ENCODE measurements at regions not wholly inside any gene's neighbourhood (a gene's known extent, or its start where the extent isn't known, plus 50 kb on each side); places are given as distances from the start of the nearest gene placed in this dataset.

DNA sequence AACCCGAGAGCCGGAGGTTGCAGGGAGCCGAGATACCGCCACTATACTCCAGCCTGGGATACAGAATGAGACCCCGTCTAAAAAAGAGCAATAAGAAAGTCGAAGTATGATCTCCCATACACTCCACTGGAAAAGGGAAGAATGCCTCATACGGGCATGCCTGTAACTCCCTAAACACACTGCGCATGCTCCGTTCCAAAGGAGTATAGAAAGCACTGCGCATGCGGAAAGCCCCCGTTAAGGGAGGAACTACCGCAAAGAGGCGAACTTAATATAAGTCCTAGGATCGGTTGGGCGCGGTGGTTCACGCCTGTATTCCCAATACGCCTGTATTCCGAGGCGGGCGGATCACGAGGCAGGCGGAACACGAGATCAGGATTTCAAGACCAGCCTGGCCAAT, 313.1 kb upstream of the ERCC4 start:
- TF ChIP-seq, protein P1, sequence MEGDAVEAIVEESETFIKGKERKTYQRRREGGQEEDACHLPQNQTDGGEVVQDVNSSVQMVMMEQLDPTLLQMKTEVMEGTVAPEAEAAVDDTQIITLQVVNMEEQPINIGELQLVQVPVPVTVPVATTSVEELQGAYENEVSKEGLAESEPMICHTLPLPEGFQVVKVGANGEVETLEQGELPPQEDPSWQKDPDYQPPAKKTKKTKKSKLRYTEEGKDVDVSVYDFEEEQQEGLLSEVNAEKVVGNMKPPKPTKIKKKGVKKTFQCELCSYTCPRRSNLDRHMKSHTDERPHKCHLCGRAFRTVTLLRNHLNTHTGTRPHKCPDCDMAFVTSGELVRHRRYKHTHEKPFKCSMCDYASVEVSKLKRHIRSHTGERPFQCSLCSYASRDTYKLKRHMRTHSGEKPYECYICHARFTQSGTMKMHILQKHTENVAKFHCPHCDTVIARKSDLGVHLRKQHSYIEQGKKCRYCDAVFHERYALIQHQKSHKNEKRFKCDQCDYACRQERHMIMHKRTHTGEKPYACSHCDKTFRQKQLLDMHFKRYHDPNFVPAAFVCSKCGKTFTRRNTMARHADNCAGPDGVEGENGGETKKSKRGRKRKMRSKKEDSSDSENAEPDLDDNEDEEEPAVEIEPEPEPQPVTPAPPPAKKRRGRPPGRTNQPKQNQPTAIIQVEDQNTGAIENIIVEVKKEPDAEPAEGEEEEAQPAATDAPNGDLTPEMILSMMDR (IDR thresholded peaks at IDR 0.05; ENCODE audit: borderline replicate concordance, extremely low read depth, low read length, poor library complexity, severe bottlenecking) = no peak
- no peak for TF ChIP-seq EZH2 (IDR thresholded peaks at IDR 0.05; ENCODE audit: borderline replicate concordance, low read depth, low read length, severe bottlenecking)
